GM12878 (cell line): ENCODE measurements at regions not wholly inside any gene's neighbourhood (a gene's known extent, or its start where the extent isn't known, plus 50 kb on each side); places are given as distances from the start of the nearest gene placed in this dataset.

Experiments used
- ATAC-seq: fragments of 200-7000 bp; cut with Tn5 transposase; 3 replicates; pipeline ENCODE4 v1.9.1; 2020; ENCODE audit warnings: mild to moderate bottlenecking, moderate library complexity
- BruUV-seq: library from RNA; stranded (reverse); fragments of 400-500 nt; replicated peaks from 2 replicates; lab custom pipeline; 2021; lab: Mats Ljungman, UMichigan
- CTCF ChIA-PET: fragments of 300-600 bp; sonication (Branson Sonifier 250); formaldehyde crosslinking; extraction: SDS; loops from one replicate; lab custom pipeline; 2021; ENCODE audit warnings: inconsistent platforms; lab: Yijun Ruan, JAX
- POLR2A ChIA-PET: fragments of 350-600 bp; formaldehyde crosslinking; extraction: SDS; loops from one replicate; lab custom pipeline; 2021; ENCODE audit warnings: inconsistent platforms; lab: Charles Lee
- RAD21 ChIA-PET: fragments of 300-600 bp; sonication (Branson Sonifier 250); formaldehyde crosslinking; loops from one replicate; lab custom pipeline; 2023; ENCODE audit warnings: antibody characterized with exemption; ENCODE audit not compliant: unreplicated experiment; lab: Charles Lee
- SMC1A ChIA-PET: fragments of 300-600 bp; sonication (Branson Sonifier 250); formaldehyde crosslinking; loops from one replicate; lab custom pipeline; 2023; ENCODE audit not compliant: unreplicated experiment, uncharacterized antibody; lab: Charles Lee
- DNase-seq: peaks from one replicate; pipeline ENCODE4 v3.0.0-alpha.2; 2011; ENCODE audit warnings: low read depth, low spot score
- FAIRE-seq: peaks from 3 replicates; lab custom pipeline; 2011; peaks lifted over from hg19 to GRCh38; lab: Jason Lieb, UNC
- H2AFZ ChIP-seq: 2 replicates; pipeline ENCODE4 v1.6.0; 2011; ENCODE audit warnings: low read depth, low read length, control low read depth; ENCODE audit not compliant: control insufficient read depth
- H3K27ac ChIP-seq: 2 replicates; pipeline ENCODE4 v1.5.1; 2011; ENCODE audit warnings: control low read depth; ENCODE audit not compliant: control insufficient read depth, insufficient read depth
- H3K27me3 ChIP-seq, 2 experiments: replicated peaks in 1 of 2; 2 replicates each; pipeline versions ENCODE4 v1.6.0 to v1.6.1; 2011; ENCODE audit warnings: low read length in 1 of 2; ENCODE audit not compliant: control insufficient read depth in 2 of 2, insufficient read depth in 2 of 2
- H3K36me3 ChIP-seq, 2 experiments: 2 replicates each; pipeline ENCODE4 v1.5.1; 2011; ENCODE audit warnings: low read length in 1 of 2; ENCODE audit not compliant: control insufficient read depth in 2 of 2, insufficient read depth in 2 of 2
- H3K4me1 ChIP-seq: 2 replicates; pipeline ENCODE4 v1.6.1; 2011; ENCODE audit warnings: mild to moderate bottlenecking, low read length, moderate library complexity, mixed read lengths; ENCODE audit not compliant: control insufficient read depth, insufficient read depth
- H3K4me2 ChIP-seq: 2 replicates; pipeline ENCODE4 v1.6.0; 2011; ENCODE audit warnings: control low read depth; ENCODE audit not compliant: control insufficient read depth, insufficient read depth
- H3K4me3 ChIP-seq: fragments of 200-600 bp; sonication (generic); 2 replicates; pipeline ENCODE4 v1.5.1; 2016
- H3K79me2 ChIP-seq: 2 replicates; pipeline ENCODE4 v1.6.0; 2011; ENCODE audit warnings: low read length; ENCODE audit not compliant: control insufficient read depth, insufficient read depth
- H3K9ac ChIP-seq: 2 replicates; pipeline ENCODE4 v1.8.0; 2011; ENCODE audit warnings: low read length, control low read depth, mixed read lengths; ENCODE audit not compliant: control insufficient read depth, insufficient read depth
- H3K9me3 ChIP-seq: replicated peaks from 3 replicates; pipeline ENCODE4 v1.5.1; 2011; ENCODE audit warnings: mild to moderate bottlenecking, low read length; ENCODE audit not compliant: control insufficient read depth, insufficient read depth
- H4K20me1 ChIP-seq: 2 replicates; pipeline ENCODE4 v1.6.0; 2011; ENCODE audit not compliant: control insufficient read depth, insufficient read depth
- BRCA1 ChIP-seq: IDR thresholded peaks from 2 replicates; pipeline ENCODE4 v1.6.1; 2011; ENCODE audit warnings: low read depth, low read length, improper control_type of control experiment
- ESRRA ChIP-seq: IDR thresholded peaks from 2 replicates; pipeline ENCODE4 v1.6.1; 2012; ENCODE audit warnings: mild to moderate bottlenecking, low read length, improper control_type of control experiment
- EZH2 ChIP-seq: IDR thresholded peaks from 2 replicates; pipeline ENCODE4 v1.6.1; 2012; ENCODE audit warnings: low read depth, mild to moderate bottlenecking, control low read depth, inconsistent platforms, low read length, borderline replicate concordance; ENCODE audit not compliant: control insufficient read depth
- MEF2B ChIP-seq: fragments of 450-650 bp; IDR thresholded peaks from 2 replicates; pipeline ENCODE4 v1.6.1; 2018; ENCODE audit warnings: mild to moderate bottlenecking, moderate library complexity; ENCODE audit not compliant: partially characterized antibody, poor library complexity, severe bottlenecking
- NBN ChIP-seq: fragments of 450-650 bp; IDR thresholded peaks from 2 replicates; pipeline ENCODE4 v1.6.1; 2016
- POU2F2 ChIP-seq: IDR thresholded peaks from 3 replicates; pipeline ENCODE4 v1.6.1; 2011; ENCODE audit warnings: low read depth, mild to moderate bottlenecking, low read length, borderline replicate concordance
- STAT1 ChIP-seq: fragments of 450-650 bp; conservative IDR thresholded peaks from 2 replicates; pipeline ENCODE4 v1.6.1; 2014; ENCODE audit warnings: antibody characterized with exemption, mild to moderate bottlenecking
- ZSCAN29 ChIP-seq: fragments of 450-650 bp; IDR thresholded peaks from 2 replicates; pipeline ENCODE4 v1.6.1; 2017; ENCODE audit warnings: mild to moderate bottlenecking, moderate library complexity
- WGBS: methylation state at CpG from one replicate; pipeline ENCODE4 v1.1.6; 2016; ENCODE audit warnings: low lambda C conversion rate; ENCODE audit not compliant: insufficient replicate concordance, insufficient coverage; ENCODE audit errors: missing lambda C conversion rate; 5-methylcytosine and 5-hydroxymethylcytosine counted together
- in situ Hi-C: fragments of 300-500 bp; cut with MboI; formaldehyde crosslinking; loops from 9 replicates; pipeline ENCODE4 v1.14.3; 2018; ENCODE audit warnings: mixed read lengths
- intact Hi-C: fragments of 100-400 bp; cut with micrococcal nuclease; formaldehyde crosslinking; loops from one replicate; pipeline ENCODE4 v1.14.2; 2022; ENCODE audit not compliant: unreplicated experiment

DNA sequence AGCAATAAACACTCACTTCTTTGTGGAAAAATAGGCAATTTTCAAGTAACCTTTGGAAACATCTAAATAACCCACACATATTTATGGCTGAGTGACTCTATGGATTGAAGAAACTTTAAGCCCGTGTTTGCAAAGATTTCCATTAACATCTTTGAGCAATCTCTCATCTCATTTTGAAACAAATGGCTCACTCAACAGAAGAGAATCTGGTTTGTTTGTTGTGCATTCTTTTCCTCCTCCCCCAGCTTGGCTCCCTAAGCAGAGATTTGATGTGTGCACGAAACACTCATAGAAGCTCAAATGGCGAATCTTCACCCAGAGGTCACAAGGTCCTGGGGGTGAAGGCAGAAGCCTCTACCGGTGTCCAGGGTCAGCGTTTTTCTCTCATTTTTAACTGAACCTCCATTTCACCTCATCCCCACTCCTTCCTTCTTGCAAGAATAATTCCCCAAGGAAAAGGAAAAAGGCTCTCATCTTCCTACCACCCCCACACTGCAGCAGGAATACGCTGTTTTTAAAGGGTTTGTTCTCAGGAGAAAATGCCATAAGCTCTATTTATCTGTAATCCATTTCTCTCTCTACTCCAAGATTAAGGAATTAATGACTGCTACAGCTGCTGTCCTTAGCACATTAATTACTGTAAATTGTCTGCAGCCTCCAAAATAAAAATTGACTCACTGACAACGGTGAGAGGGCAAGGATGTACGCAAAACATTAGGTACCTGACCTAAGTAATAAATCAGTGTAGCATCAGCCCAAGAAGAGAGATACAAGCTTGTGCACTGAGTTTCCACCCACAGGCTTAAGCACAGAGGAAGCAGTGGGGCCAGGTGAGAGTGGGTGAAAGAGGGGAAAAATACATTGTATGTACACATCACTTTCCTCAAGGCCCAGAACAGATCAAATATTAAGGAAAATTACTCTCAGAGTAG lies 307.6 kb upstream of the NOCT start:
- FAIRE-seq (no peak), DNase-seq (no peak), ATAC-seq (no peak)
- ChIA-PET CTCF (interaction anchor here (0.8 to 0.9 kb wide), 2 partner anchors 10 to 163 kb away, joined by 3 to 4 read pairs; no protein-coding TSS in a partner anchor), SMC1A (no interaction called here), RAD21 (no interaction called here), POLR2A (no interaction called here)
- Histone ChIP-seq H2AFZ (no peak overlapping the region), H3K9ac (no peak overlapping the region), H3K27me3 (no peaks in the 10 kb centered on the region; a peak in 1 of 4 replicates), H3K36me3 (no peaks in the 10 kb centered on the region), H3K4me1 (no peaks in the 10 kb centered on the region), H3K27ac (no peak overlapping the region), H3K4me3 (no peak overlapping the region), H3K79me2 (no peaks in the 10 kb centered on the region), H3K4me2 (no peak overlapping the region), H4K20me1 (no peaks in the 10 kb centered on the region), H3K9me3 (no peaks in the 10 kb centered on the region)
- in situ Hi-C loops (no loop called here), intact Hi-C loops (no loop called here)
- no peak for TF ChIP-seq NBN
- TF ChIP-seq MEF2B = no peak
- no peak for TF ChIP-seq ZSCAN29
- TF ChIP-seq STAT1 = no peak
- TF ChIP-seq BRCA1 = no peak
- no peak for TF ChIP-seq POU2F2
- no peak for TF ChIP-seq EZH2
- TF ChIP-seq ESRRA = no peak
- WGBS = 8% methylated on average over 8 of the region's 8 CpGs
- no TSS peak for BruUV-seq
